Hepatocyte (in vitro differentiated cells): ENCODE measurements at regions not wholly inside any gene's neighbourhood (a gene's known extent, or its start where the extent isn't known, plus 50 kb on each side); places are given as distances from the start of the nearest gene placed in this dataset.

Experiments used
- CTCF ChIP-seq: fragments of 200-600 bp; sonication (generic); IDR thresholded peaks from 2 replicates; pipeline ENCODE4 v1.5.1; 2016; ENCODE audit warnings: antibody characterized with exemption, mild to moderate bottlenecking; ENCODE audit not compliant: poor library complexity
- EZH2 ChIP-seq: fragments of 200-600 bp; sonication (generic); IDR thresholded peaks from 2 replicates; pipeline ENCODE4 v1.6.1; 2016; ENCODE audit warnings: antibody characterized with exemption, mild to moderate bottlenecking, borderline replicate concordance
- EZH2phosphoT487 ChIP-seq: fragments of 200-600 bp; sonication (generic); IDR thresholded peaks from one replicate; pipeline ENCODE4 v1.6.1; 2018; ENCODE audit warnings: antibody characterized with exemption, mild to moderate bottlenecking, low read depth, moderate library complexity; ENCODE audit not compliant: unreplicated experiment, severe bottlenecking

DNA sequence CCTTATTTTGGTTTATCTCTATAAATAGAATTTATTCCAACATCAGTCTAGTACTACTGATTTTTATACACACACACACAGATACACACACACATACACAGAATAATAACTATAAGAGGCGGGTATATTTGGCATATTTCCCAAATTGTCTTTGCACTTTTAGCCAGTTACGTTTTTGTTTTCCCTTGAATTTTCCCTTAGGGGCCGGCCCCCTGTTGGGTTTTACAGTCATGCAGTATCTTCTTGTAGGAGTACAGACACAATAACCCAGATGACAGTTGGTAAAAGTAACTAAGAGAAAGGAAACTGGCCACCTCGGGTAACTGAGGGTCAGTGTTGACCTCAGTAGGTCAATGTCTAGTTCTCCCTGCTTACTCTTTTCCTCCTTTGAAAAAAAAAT, 50.9 kb downstream of the DISP1 start:
- TF ChIP-seq CTCF, result no peak
- no peak for TF ChIP-seq EZH2phosphoT487
- no peak for TF ChIP-seq EZH2
